ENCODE measurements at regions not wholly inside any gene's neighbourhood (a gene's known extent, or its start where the extent isn't known, plus 50 kb on each side); places are given as distances from the start of the nearest gene placed in this dataset.

DNA sequence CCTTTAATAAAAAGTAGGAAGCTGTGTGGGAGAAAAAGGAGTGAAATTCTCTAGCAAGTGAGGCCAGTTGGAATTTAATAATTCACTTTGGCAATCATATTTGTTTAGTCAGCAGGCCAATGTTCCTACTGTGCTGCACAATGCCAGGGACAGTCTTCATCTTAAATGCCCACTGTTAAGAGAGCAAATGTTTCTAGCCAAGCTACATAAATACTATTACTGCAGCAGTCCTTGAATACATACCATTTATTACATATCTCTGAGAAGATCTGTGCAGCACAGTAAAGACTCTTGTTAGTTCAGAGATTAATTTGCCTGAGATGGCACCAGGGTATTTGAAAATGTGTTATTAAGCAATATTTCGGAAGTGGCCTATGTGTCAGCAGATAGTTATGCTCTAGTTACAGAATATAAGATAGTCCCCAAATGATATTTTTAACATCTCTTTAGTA is 105.4 kb downstream of the OGFRL1 start:
- H3K36me3 Mint-ChIP-seq (ENCODE audit: low read depth) = peaks cover 10% of the 10 kb centered on the region
- DNase-seq = no peak
- no peaks in the 10 kb centered on the region for H3K9me3 Mint-ChIP-seq
- TF ChIP-seq, protein P1, sequence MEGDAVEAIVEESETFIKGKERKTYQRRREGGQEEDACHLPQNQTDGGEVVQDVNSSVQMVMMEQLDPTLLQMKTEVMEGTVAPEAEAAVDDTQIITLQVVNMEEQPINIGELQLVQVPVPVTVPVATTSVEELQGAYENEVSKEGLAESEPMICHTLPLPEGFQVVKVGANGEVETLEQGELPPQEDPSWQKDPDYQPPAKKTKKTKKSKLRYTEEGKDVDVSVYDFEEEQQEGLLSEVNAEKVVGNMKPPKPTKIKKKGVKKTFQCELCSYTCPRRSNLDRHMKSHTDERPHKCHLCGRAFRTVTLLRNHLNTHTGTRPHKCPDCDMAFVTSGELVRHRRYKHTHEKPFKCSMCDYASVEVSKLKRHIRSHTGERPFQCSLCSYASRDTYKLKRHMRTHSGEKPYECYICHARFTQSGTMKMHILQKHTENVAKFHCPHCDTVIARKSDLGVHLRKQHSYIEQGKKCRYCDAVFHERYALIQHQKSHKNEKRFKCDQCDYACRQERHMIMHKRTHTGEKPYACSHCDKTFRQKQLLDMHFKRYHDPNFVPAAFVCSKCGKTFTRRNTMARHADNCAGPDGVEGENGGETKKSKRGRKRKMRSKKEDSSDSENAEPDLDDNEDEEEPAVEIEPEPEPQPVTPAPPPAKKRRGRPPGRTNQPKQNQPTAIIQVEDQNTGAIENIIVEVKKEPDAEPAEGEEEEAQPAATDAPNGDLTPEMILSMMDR (IDR thresholded peaks at IDR 0.05) = no peak
- H3K27ac Mint-ChIP-seq = no peak overlapping the region
- H3K4me1 Mint-ChIP-seq = peaks cover 38% of the 10 kb centered on the region
- peaks cover 4% of the 10 kb centered on the region for H3K27me3 Mint-ChIP-seq (ENCODE audit: low read depth, poor library complexity)
- H3K4me3 Mint-ChIP-seq = no peak overlapping the region

DNA sequence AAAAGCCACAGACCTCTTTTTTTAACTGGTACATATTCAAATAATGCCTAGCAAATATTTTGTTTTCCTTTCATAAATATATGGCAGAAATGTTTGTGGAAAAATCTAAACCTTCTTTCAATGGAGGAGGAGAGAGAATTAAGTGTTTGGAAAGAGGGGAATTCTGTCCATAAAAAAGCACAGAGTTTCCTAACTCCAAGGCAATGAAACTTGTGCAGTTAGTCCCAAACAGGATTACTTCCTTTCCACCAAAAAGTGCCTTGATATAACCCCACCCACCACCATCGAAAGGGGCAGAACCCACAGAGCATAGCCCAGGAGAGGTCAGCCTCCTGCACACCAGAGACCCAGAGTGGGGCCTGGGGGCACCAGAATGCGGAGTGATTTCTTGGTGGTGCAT is 106.3 kb downstream of the OGFRL1 start:
- Mint-ChIP-seq H3K36me3 (ENCODE audit: low read depth) (peaks cover 10% of the 10 kb centered on the region), H3K4me1 (peaks cover 33% of the 10 kb centered on the region), H3K27ac (no peak overlapping the region), H3K4me3 (no peak overlapping the region), H3K9me3 (no peaks in the 10 kb centered on the region), H3K27me3 (ENCODE audit: low read depth, poor library complexity) (peaks cover 4% of the 10 kb centered on the region)
- DNase-seq = no peak
- TF ChIP-seq, protein P1 (IDR thresholded peaks at IDR 0.05) = no peak

DNA sequence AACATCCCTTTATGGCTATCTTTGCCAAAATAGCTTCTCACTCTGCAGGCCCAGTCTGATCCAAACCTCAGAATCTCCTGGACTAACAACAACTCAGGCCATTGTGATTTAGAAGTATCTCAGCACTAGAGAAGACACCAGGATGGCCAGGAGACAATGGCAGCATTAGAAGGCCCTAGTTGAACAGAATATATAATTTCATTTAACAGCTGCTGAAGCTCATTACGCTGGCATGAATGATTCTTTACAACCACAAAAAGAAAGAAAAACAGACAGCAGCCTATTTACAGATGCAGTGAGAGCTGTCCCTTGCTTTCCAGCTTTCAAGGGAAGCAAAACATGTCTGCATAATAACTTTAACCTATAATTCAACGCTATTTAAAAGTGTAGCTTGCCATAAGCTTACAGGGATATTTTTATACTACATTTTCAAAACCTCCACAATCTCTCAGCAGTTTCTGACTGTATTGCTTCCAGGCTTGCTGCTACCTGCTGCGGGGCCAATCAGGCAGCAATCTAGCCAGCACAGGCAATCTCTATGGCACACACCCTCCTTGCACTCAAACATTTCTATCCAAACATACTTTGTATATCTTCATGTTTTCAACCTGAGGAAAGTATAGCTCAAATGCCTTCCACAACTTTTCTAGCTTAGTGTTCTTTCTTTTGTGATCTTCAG is 107.3 kb downstream of the OGFRL1 start:
- no peak for DNase-seq
- Mint-ChIP-seq H3K4me3 (no peak overlapping the region), H3K36me3 (ENCODE audit: low read depth) (peaks cover 10% of the 10 kb centered on the region), H3K27me3 (ENCODE audit: low read depth, poor library complexity) (peaks cover 4% of the 10 kb centered on the region), H3K4me1 (peaks cover 24% of the 10 kb centered on the region), H3K27ac (no peak overlapping the region), H3K9me3 (no peaks in the 10 kb centered on the region)
- TF ChIP-seq, protein P1 (IDR thresholded peaks at IDR 0.05) = no peak

DNA sequence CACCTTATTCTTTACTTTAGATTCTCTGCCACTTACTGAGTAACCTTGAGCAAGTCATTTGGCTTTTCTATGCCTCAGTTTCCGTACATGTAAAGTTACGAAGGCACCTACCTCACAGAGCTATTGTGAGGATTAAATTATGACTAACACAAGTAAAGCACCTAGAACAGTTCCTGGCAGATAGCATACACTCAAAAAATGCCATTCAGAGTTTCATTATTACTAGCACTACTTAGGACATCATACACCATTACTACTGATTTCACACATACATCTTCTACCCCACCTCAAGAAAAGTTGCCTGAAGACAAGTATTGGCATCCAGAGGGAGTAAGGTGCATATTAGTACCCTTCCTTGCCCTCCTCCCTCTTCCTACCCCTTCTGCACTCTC is 107.8 kb downstream of the OGFRL1 start:
- no peak overlapping the region for H3K27ac Mint-ChIP-seq
- no peak overlapping the region for H3K4me3 Mint-ChIP-seq
- H3K27me3 Mint-ChIP-seq (ENCODE audit: low read depth, poor library complexity) = peaks cover 4% of the 10 kb centered on the region
- H3K4me1 Mint-ChIP-seq = peaks cover 19% of the 10 kb centered on the region
- no peaks in the 10 kb centered on the region for H3K9me3 Mint-ChIP-seq
- DNase-seq = no peak
- TF ChIP-seq, protein P1 (IDR thresholded peaks at IDR 0.05) = no peak
- H3K36me3 Mint-ChIP-seq (ENCODE audit: low read depth) = peaks cover 10% of the 10 kb centered on the region

DNA sequence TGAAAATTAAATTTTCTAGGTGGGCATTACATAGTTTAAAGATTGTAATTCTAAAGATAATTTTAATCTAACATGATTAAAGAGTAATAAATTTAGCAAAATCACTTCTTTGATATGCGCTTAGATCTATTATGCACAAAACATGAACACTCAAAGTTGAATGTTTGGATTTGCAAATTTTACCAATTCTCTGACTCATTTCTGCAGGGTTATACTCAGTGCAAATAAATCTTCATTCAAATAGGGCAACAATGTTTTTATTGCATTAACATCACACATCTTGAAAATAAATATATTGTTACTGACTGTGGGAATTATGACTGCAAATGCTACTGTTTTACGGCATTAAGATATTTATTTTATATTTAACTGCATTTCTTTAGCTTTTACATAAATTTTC is 110.7 kb downstream of the OGFRL1 start:
- H3K4me3 Mint-ChIP-seq = no peak overlapping the region
- H3K9me3 Mint-ChIP-seq = no peaks in the 10 kb centered on the region
- peaks cover 10% of the 10 kb centered on the region for H3K36me3 Mint-ChIP-seq (ENCODE audit: low read depth)
- no peak overlapping the region for H3K27ac Mint-ChIP-seq
- peaks cover 4% of the 10 kb centered on the region for H3K27me3 Mint-ChIP-seq (ENCODE audit: low read depth, poor library complexity)
- TF ChIP-seq, protein P1 (IDR thresholded peaks at IDR 0.05) = no peak
- H3K4me1 Mint-ChIP-seq = peaks cover 22% of the 10 kb centered on the region
- no peak for DNase-seq

DNA sequence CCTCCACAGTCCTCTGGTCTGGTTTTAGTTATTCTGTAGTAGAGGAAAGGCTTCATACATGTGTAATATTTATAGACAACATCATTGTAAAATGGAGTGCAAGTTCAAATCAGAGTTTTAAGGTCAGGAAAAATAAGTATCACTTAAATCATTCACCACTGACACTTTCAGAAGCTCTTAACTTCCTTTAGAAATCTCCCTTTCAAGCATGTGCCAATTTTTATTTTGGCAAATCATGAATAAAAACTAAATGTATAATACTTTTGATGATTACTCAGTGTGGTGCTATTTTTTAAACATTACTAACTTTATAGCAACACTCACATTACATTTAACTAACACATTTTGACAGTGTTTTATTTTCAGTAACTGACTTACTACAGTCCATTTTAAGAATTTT is 112.2 kb downstream of the OGFRL1 start:
- H3K4me1 Mint-ChIP-seq = peaks cover 35% of the 10 kb centered on the region
- H3K27ac Mint-ChIP-seq = no peak overlapping the region
- DNase-seq = no peak
- no peak overlapping the region for H3K4me3 Mint-ChIP-seq
- no peaks in the 10 kb centered on the region for H3K9me3 Mint-ChIP-seq
- TF ChIP-seq, protein P1 (IDR thresholded peaks at IDR 0.05) = no peak
- peaks cover 15% of the 10 kb centered on the region for H3K36me3 Mint-ChIP-seq (ENCODE audit: low read depth)
- no peaks in the 10 kb centered on the region for H3K27me3 Mint-ChIP-seq (ENCODE audit: low read depth, poor library complexity)

All from nephron progenitor cell (in vitro differentiated cells).